Liver (tissue), 8 donors: ENCODE measurements at regions not wholly inside any gene's neighbourhood (a gene's known extent, or its start where the extent isn't known, plus 50 kb on each side); places are given as distances from the start of the nearest gene placed in this dataset.

Source experiments
- DNase-seq: peaks from one replicate; pipeline ENCODE4 v3.0.0-alpha.2; 2017; ENCODE audit warnings: low spot score
- H3K27ac ChIP-seq, 2 donors: one replicate each; pipeline ENCODE4 v1.7.0; 2013; ENCODE audit warnings: inconsistent platforms in 2 of 2, low read length in 2 of 2, control low read depth in 1 of 2, low read depth in 1 of 2, mild to moderate bottlenecking in 1 of 2
- H3K27me3 ChIP-seq, 4 donors: one replicate each; pipeline versions ENCODE4 v1.6.1 to v1.7.0; 2013; ENCODE audit warnings: low read length in 3 of 4, inconsistent platforms in 1 of 4, mild to moderate bottlenecking in 1 of 4, moderate library complexity in 1 of 4; ENCODE audit not compliant: control insufficient read depth in 4 of 4, insufficient read depth in 4 of 4
- H3K36me3 ChIP-seq, 4 donors: one replicate each; pipeline versions ENCODE4 v1.6.1 to v1.7.0; 2013; ENCODE audit warnings: low read length in 3 of 4, mild to moderate bottlenecking in 3 of 4, low read depth in 1 of 4, moderate library complexity in 1 of 4; ENCODE audit not compliant: control insufficient read depth in 4 of 4, insufficient read depth in 3 of 4
- H3K4me1 ChIP-seq, 4 donors: one replicate each; pipeline versions ENCODE4 v1.6.1 to v1.7.0; 2013; ENCODE audit warnings: low read length in 3 of 4, mild to moderate bottlenecking in 3 of 4, moderate library complexity in 1 of 4; ENCODE audit not compliant: control insufficient read depth in 4 of 4, insufficient read depth in 4 of 4
- H3K4me3 ChIP-seq, 3 donors: one replicate each; pipeline versions ENCODE4 v1.6.1 to v1.7.0; 2013; ENCODE audit warnings: low read length in 3 of 3, control low read depth in 1 of 3, low read depth in 1 of 3, mild to moderate bottlenecking in 1 of 3
- H3K9ac ChIP-seq, 2 donors: one replicate each; pipeline ENCODE4 v1.7.0; 2013; ENCODE audit warnings: low read length in 2 of 2, mild to moderate bottlenecking in 2 of 2, moderate library complexity in 2 of 2, control low read depth in 1 of 2, low read depth in 1 of 2
- H3K9me3 ChIP-seq, 4 donors: one replicate each; pipeline versions ENCODE4 v1.6.1 to v1.7.0; 2013; ENCODE audit warnings: low read length in 3 of 4; ENCODE audit not compliant: control insufficient read depth in 4 of 4
- CTCF ChIP-seq: fragments of 150-350 bp; IDR thresholded peaks from 2 replicates; pipeline ENCODE4 v1.5.1; 2017; ENCODE audit warnings: improper control_type of control experiment, low read depth, low read length; ENCODE audit not compliant: missing input control
- EGR1 ChIP-seq, 2 donors: IDR thresholded peaks; 2 replicates each; pipeline ENCODE4 v1.6.1; 2016 to 2018; ENCODE audit warnings: antibody characterized with exemption in 2 of 2, low read depth in 2 of 2
- FOXA1 ChIP-seq: IDR thresholded peaks from 2 replicates; pipeline ENCODE4 v1.6.1; 2016; ENCODE audit warnings: antibody characterized with exemption
- FOXA2 ChIP-seq: IDR thresholded peaks from 2 replicates; pipeline ENCODE4 v1.6.1; 2016; ENCODE audit warnings: antibody characterized with exemption
- HNF4A ChIP-seq, 2 donors: conservative IDR thresholded peaks; 2 replicates each; pipeline ENCODE4 v1.6.1; 2016; ENCODE audit warnings: antibody characterized with exemption in 2 of 2, mild to moderate bottlenecking in 2 of 2
- HNF4G ChIP-seq: IDR thresholded peaks from 2 replicates; pipeline ENCODE4 v1.6.1; 2016; ENCODE audit warnings: antibody characterized with exemption
- JUND ChIP-seq, 2 donors: IDR thresholded peaks; 2 replicates each; pipeline ENCODE4 v1.6.1; 2016; ENCODE audit warnings: antibody characterized with exemption in 2 of 2
- RAD21 ChIP-seq, 2 donors: IDR thresholded peaks; 2 replicates each; pipeline ENCODE4 v1.6.1; 2016; ENCODE audit warnings: antibody characterized with exemption in 2 of 2, mild to moderate bottlenecking in 2 of 2
- REST ChIP-seq: IDR thresholded peaks from 2 replicates; pipeline ENCODE4 v1.6.1; 2016; ENCODE audit warnings: antibody characterized with exemption, mild to moderate bottlenecking
- RXRA ChIP-seq, 2 donors: IDR thresholded peaks; 2 replicates each; pipeline ENCODE4 v1.6.1; 2017 to 2018; ENCODE audit warnings: antibody characterized with exemption in 2 of 2, mild to moderate bottlenecking in 1 of 2
- SP1 ChIP-seq: IDR thresholded peaks from 2 replicates; pipeline ENCODE4 v1.6.1; 2018; ENCODE audit warnings: antibody characterized with exemption, mild to moderate bottlenecking
- TAF1 ChIP-seq: conservative IDR thresholded peaks from 2 replicates; pipeline ENCODE4 v1.6.1; 2016; ENCODE audit warnings: antibody characterized with exemption, mild to moderate bottlenecking
- YY1 ChIP-seq: IDR thresholded peaks from 2 replicates; pipeline ENCODE4 v1.6.1; 2016; ENCODE audit warnings: antibody characterized with exemption, mild to moderate bottlenecking
- ZBTB33 ChIP-seq: IDR thresholded peaks from 2 replicates; pipeline ENCODE4 v1.6.1; 2016; ENCODE audit warnings: antibody characterized with exemption
- WGBS: extraction: QIAGEN DNeasy Blood & Tissue Kit; methylation state at CpG from one replicate; pipeline ENCODE4 v1.1.7; 2013; 5-methylcytosine and 5-hydroxymethylcytosine counted together
- TF ChIP-seq, protein P1 (sequence below): IDR thresholded peaks from 2 replicates; pipeline ENCODE4 v1.6.1; 2016; ENCODE audit warnings: antibody characterized with exemption
- donor health status: healthy.
- donor health status: healthy.
- donor health status: healthy.
- donor health status: healthy.
- donor health status: healthy.

GRCh38 chr18:44238454-44238853 is 442.2 kb upstream of the SETBP1 start:
- DNase-seq = no peak
- Histone ChIP-seq H3K9me3 (no peaks in the 10 kb centered on the region), H3K27ac (no peak overlapping the region), H3K27me3 (peaks cover 0 to 2% (median 0%) of the 10 kb centered on the region in 4 donors), H3K36me3 (no peaks in the 10 kb centered on the region), H3K9ac (no peak overlapping the region), H3K4me3 (no peak overlapping the region), H3K4me1 (no peaks in the 10 kb centered on the region)
- TF ChIP-seq ZBTB33 (no peak), RXRA (IDR thresholded peaks at IDR 0.05) (no peak), YY1 (no peak), HNF4G (no peak), SP1 (no peak), CTCF (no peak), REST (no peak), HNF4A (conservative IDR thresholded peaks at IDR 0.05) (no peak), JUND (IDR thresholded peaks at IDR 0.05) (no peak), RAD21 (IDR thresholded peaks at IDR 0.05) (no peak), EGR1 (IDR thresholded peaks at IDR 0.05; ENCODE audit: low read depth in 2 of 2) (no peak), TAF1 (no peak), FOXA1 (no peak)
- TF ChIP-seq, protein P1, sequence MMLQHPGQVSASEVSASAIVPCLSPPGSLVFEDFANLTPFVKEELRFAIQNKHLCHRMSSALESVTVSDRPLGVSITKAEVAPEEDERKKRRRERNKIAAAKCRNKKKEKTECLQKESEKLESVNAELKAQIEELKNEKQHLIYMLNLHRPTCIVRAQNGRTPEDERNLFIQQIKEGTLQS = no peak
- WGBS = 36% methylated on average over 2 of the region's 2 CpGs

GRCh38 chr18:44238911-44239310 is 441.8 kb upstream of the SETBP1 start:
- WGBS = 68% methylated on average over 1 of the region's 1 CpG
- Histone ChIP-seq H3K9me3 (no peaks in the 10 kb centered on the region), H3K27me3 (peaks cover 0 to 2% (median 0%) of the 10 kb centered on the region in 4 donors), H3K4me1 (no peaks in the 10 kb centered on the region), H3K27ac (no peak overlapping the region), H3K9ac (no peak overlapping the region), H3K4me3 (no peak overlapping the region), H3K36me3 (no peaks in the 10 kb centered on the region)
- TF ChIP-seq FOXA1 = no peak
- no peak for TF ChIP-seq FOXA2
- no peak for TF ChIP-seq YY1
- no peak for TF ChIP-seq HNF4A (conservative IDR thresholded peaks at IDR 0.05)
- no peak for TF ChIP-seq RXRA (IDR thresholded peaks at IDR 0.05)
- DNase-seq = no peak
